ENCODE measurements at regions not wholly inside any gene's neighbourhood (a gene's known extent, or its start where the extent isn't known, plus 50 kb on each side); places are given as distances from the start of the nearest gene placed in this dataset.

- TF ChIP-seq CTCF (conservative IDR thresholded peaks at IDR 0.05; ENCODE audit: low read depth, low read length) (no peak), EZH2 (IDR thresholded peaks at IDR 0.05; ENCODE audit: borderline replicate concordance, low read depth, low read length, poor library complexity, severe bottlenecking) (no peak)
Measured at GRCh38 chr7:10703981-10704380, 269.7 kb upstream of the PHF14 start.
